Motor neuron (in vitro differentiated cells): ENCODE measurements at regions not wholly inside any gene's neighbourhood (a gene's known extent, or its start where the extent isn't known, plus 50 kb on each side); places are given as distances from the start of the nearest gene placed in this dataset.
"Not testable (repeated sequence)": the region's sequence is repeated elsewhere in the genome, so short reads cannot be mapped to it uniquely, and the experiment has no call there.

Experiments
- ATAC-seq, 8 experiments: fragments of 200-7000 bp; cut with Tn5 transposase; replicated peaks in 6 of 8; 2 replicates each; pipeline ENCODE4 v1.8.0; 2021; ENCODE audit warnings: mild to moderate bottlenecking in 8 of 8, moderate library complexity in 8 of 8
- H3K27ac ChIP-seq, 2 donors: fragments of 250-450 bp; sonication (Bioruptor Pico); 2 replicates each; pipeline ENCODE4 v1.9.0; 2021; ENCODE audit warnings: antibody characterized with exemption in 2 of 2, mild to moderate bottlenecking in 2 of 2, moderate library complexity in 1 of 2
- H3K4me1 ChIP-seq, 2 donors: fragments of 250-450 bp; sonication (Bioruptor Pico); replicated peaks in 1 of 2; 2 replicates each; pipeline ENCODE4 v1.6.1; 2021; ENCODE audit warnings: antibody characterized with exemption in 2 of 2, mild to moderate bottlenecking in 2 of 2, moderate library complexity in 1 of 2
- H3K4me3 ChIP-seq, 5 donors: fragments of 250-450 bp; sonication (Bioruptor Pico); 2 replicates each; pipeline ENCODE4 v1.9.0; 2021; ENCODE audit warnings: antibody characterized with exemption in 5 of 5, mild to moderate bottlenecking in 5 of 5, moderate library complexity in 4 of 5
- WGBS, 10 experiments: fragments of 450-650 bp; shearing (Covaris generic); methylation state at CpG; one replicate each; pipeline ENCODE4 v1.0.0; 2022; 5-methylcytosine and 5-hydroxymethylcytosine counted together
- in situ Hi-C, 9 experiments: fragments of 400-800 bp; cut with MboI; loops; one replicate each; pipeline ENCODE4 v1.15.0; 2021; ENCODE audit warnings: low sequenced_read_pairs in 9 of 9, low pct_unique_long_range_greater_than_20kb in 2 of 9; ENCODE audit not compliant: unreplicated experiment in 9 of 9

GRCh38 chr14:101687756-101688546, 73.6 kb upstream of the PPP2R5C start:
- Histone ChIP-seq H3K4me3 (no peak overlapping the region), H3K4me1 (no peaks in the 10 kb centered on the region), H3K27ac (no peak overlapping the region)
- ATAC-seq, result no peak
- 0 to 100% (median 80%) methylated on average over 1 to 6 of the region's 6 CpGs; no CpG with 5 or more reads in 1 of the 10 experiments for WGBS, 10 experiments
- in situ Hi-C loops, result no loop called here

- no CpG with 5 or more reads among the region's 25 CpGs for WGBS, 10 experiments
- in situ Hi-C loops, result no loop called here
These were observed 72.4 kb upstream of the PPP2R5C start for GRCh38 chr14:101689039-101689501.

DNA sequence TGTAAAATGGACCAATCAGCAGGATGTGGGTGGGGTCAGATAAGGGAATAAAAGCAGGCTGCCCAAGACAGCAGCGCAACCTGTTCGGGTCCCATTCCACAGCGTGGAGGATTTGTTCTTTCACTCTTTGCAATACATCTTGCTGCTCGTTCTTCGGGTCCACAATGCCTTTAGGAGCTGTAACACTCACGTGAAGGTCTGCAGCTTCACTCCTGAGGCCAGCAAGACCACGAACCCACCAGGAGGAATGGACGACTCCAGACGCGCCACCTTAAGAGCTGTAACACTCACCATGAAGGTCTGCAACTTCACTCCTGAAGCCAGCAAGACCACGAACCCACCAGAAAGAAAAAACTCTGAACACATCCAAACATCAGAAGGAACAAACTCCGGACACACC, 71.5 kb upstream of the PPP2R5C start:
- in situ Hi-C loops, ATAC-seq, H3K27ac ChIP-seq, H3K4me3 ChIP-seq, H3K4me1 ChIP-seq: not testable (repeated sequence)
- 40 to 100% (median 79%) methylated on average over 1 to 10 of the region's 12 CpGs; no CpG with 5 or more reads in 2 of the 10 experiments for WGBS, 10 experiments

More at GRCh38 chr14:101689039-101689501, 72.4 kb upstream of the PPP2R5C start:
- H3K4me3 ChIP-seq, result no peak overlapping the region
- H3K27ac ChIP-seq, result no peak overlapping the region
- no peaks in the 10 kb centered on the region for H3K4me1 ChIP-seq
- ATAC-seq, result no peak

DNA sequence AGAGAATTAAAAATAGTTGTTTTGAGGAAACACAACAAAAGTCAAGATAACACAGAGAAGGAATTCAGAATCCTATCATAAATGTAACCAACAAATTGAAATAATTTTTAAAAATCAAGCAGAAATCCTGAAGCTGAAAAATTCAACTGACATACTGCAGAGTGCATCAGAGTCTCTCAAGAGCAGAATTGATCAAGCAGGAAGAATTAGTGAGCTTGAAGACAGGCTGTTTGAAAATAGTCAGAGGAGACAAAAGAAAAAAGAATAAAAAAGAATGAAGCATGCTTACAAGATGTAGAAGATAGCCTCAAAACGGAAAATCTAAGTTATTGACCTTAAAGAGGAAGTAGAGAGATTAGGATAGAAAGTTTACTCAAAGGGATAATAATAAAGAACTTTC, 65.8 kb upstream of the PPP2R5C start:
- 0 to 60% (median 19%) methylated on average over 1 of the region's 1 CpG; no CpG with 5 or more reads in 1 of the 10 experiments for WGBS, 10 experiments
- ATAC-seq, result no peak
- in situ Hi-C loops, result no loop called here
- Histone ChIP-seq H3K27ac (no peak overlapping the region), H3K4me1 (no peaks in the 10 kb centered on the region), H3K4me3 (no peak overlapping the region)

DNA sequence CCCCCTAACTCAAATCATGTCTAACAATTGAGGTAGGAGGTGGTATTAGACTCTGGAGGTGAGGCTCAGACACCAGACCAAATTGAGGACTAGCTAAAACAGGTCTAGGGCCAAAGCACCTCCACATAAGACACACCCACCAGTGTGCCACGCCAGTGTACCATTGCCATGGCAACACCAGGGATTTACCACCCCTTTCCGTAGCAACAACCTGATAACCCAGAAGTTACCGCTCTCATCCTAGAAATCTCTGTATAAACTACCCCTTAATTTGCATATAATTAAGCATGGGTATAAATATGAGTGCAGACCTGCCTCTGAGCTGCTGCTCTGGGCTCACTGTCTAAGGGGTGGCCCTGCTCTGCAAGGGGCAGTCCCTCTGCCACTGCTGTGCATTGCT, 57.4 kb upstream of the PPP2R5C start:
- in situ Hi-C loops, result loop anchor here in 1 of 9 experiments (25.0 kb wide), 1 partner anchor 408 kb away; no protein-coding TSS in a partner anchor
- Histone ChIP-seq H3K27ac (no peak overlapping the region), H3K4me1 (no peaks in the 10 kb centered on the region), H3K4me3 (no peak overlapping the region)
- no peak for ATAC-seq
- 40 to 100% (median 80%) methylated on average over 1 to 3 of the region's 3 CpGs; no CpG with 5 or more reads in 3 of the 10 experiments for WGBS, 10 experiments

GRCh38 chr14:101705733-101706508, 55.6 kb upstream of the PPP2R5C start:
- H3K4me3 ChIP-seq, result no peak overlapping the region
- in situ Hi-C loops, result loop anchor here in 1 of 9 experiments (25.0 kb wide), 1 partner anchor 406 kb away; no protein-coding TSS in a partner anchor

GRCh38 chr14:101706509-101707067, 54.9 kb upstream of the PPP2R5C start:
- in situ Hi-C loops, result loop anchor here in 1 of 9 experiments (25.0 kb wide), 1 partner anchor 406 kb away; no protein-coding TSS in a partner anchor
- WGBS, 10 experiments, result 60 to 100% methylated on average over 1 to 2 of the region's 16 CpGs; no CpG with 5 or more reads in 8 of the 10 experiments
- peak in 1 of 8 experiments; percentile 15 for ATAC-seq
- H3K4me3 ChIP-seq, result no peak overlapping the region
- H3K4me1 ChIP-seq, result peaks cover 3 to 9% of the 10 kb centered on the region in 2 donors
- no peak overlapping the region for H3K27ac ChIP-seq

More at GRCh38 chr14:101705733-101706508, 55.6 kb upstream of the PPP2R5C start:
- Histone ChIP-seq H3K4me1 (peaks cover 0 to 2% of the 10 kb centered on the region in 2 donors), H3K27ac (no peak overlapping the region)
- WGBS, 10 experiments, result 0 to 100% (median 69%) methylated on average over 1 to 8 of the region's 73 CpGs; no CpG with 5 or more reads in 6 of the 10 experiments
- peak; percentile 7 to 89 (median 58) for ATAC-seq

- no peak overlapping the region for H3K4me3 ChIP-seq
- no peak overlapping the region for H3K27ac ChIP-seq
- ATAC-seq, result peak; percentile 9 to 77 (median 46)
- in situ Hi-C loops, result loop anchor here in 1 of 9 experiments (25.0 kb wide), 1 partner anchor 405 kb away; no protein-coding TSS in a partner anchor
- H3K4me1 ChIP-seq, result peaks cover 3 to 9% of the 10 kb centered on the region in 2 donors
- 0 to 40% (median 12%) methylated on average over 1 to 8 of the region's 18 CpGs; no CpG with 5 or more reads in 4 of the 10 experiments for WGBS, 10 experiments
These were observed 54.3 kb upstream of the PPP2R5C start for GRCh38 chr14:101707068-101707842.

DNA sequence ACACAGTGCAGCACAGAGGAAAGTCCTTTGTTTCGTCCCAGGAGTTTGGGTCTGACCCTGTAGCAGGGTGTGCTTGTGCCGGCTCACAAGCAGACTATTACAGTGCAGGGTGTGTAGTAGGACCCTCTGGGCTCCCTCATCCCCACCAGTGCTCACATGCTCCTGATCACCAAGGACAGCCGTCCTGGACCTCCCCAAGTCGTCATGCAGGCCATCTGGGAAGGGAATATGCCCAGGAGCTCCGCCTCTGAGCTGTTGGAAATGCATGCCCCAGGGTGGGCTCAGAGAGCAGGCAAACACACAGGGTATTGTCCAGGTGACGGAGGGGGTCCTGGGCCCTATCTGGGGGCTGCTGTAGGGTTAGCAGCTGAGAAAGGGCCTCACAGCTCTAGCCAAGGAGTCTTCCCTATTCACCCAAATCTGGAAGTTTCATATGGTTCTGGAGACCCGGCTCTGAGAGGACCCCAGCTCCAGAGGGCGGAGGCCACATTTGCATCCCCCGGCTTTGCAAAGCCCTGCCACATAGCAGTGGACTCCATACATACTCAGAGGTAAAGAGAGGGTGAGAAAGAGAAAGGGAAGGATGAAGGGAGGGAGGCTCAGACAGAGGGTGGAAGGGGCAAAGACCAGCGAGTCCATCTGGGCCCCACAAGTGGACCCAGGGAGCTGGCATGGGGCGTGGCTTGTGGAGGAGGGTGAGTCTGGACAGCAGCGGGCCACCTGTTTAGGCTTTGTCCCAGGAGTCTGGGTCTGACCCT, 53.5 kb upstream of the PPP2R5C start:
- peak in 2 of 8 experiments; percentile 5 to 8 for ATAC-seq
- 26 to 100% (median 77%) methylated on average over 1 to 9 of the region's 12 CpGs; no CpG with 5 or more reads in 2 of the 10 experiments for WGBS, 10 experiments
- in situ Hi-C loops, result loop anchor here in 1 of 9 experiments (25.0 kb wide), 1 partner anchor 404 kb away; no protein-coding TSS in a partner anchor

DNA sequence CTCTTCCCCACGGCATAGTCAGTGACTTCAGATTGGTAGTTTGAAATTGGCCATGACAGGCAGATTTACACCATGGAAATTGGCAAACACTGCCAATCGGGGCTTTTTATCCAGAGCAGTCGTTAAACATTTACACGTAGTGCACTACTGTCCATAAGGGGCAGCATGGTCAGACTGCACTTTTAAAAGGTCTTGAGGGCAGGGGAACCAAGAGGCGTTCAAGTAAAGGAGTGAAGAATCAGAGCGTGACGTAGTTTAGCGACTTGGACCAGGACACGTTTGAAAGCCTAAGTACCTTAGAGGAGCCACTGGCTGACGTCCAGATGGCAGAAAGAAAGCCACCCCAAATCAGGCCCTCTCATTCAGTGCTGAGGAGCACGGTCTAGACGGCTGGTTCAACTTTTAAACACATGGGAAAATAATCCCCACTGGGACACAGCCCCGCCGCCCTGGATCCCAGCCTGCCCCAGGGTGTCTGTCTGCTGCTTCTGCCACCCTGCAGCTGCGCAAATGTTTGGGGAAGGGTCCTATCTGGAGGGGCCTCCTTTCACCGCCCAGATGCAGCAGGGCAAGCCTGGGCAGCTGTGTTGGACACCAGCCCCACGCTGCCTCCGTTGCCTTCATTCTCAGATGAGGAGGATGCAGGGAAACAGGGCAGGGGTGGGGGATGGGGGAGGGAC, 52.5 kb upstream of the PPP2R5C start:
- H3K4me1 ChIP-seq, result peaks cover 3 to 9% of the 10 kb centered on the region in 2 donors
- 72 to 90% (median 81%) methylated on average over 1 to 11 of the region's 18 CpGs; no CpG with 5 or more reads in 3 of the 10 experiments for WGBS, 10 experiments
- no peak for ATAC-seq
- no peak overlapping the region for H3K4me3 ChIP-seq
- H3K27ac ChIP-seq, result no peak overlapping the region
- in situ Hi-C loops, result loop anchor here in 1 of 9 experiments (25.0 kb wide), 1 partner anchor 403 kb away; no protein-coding TSS in a partner anchor

More for the DNA sequence above, 53.5 kb upstream of the PPP2R5C start:
- H3K4me3 ChIP-seq, result no peak overlapping the region
- no peak overlapping the region for H3K27ac ChIP-seq
- H3K4me1 ChIP-seq, result peaks cover 3 to 9% of the 10 kb centered on the region in 2 donors

DNA sequence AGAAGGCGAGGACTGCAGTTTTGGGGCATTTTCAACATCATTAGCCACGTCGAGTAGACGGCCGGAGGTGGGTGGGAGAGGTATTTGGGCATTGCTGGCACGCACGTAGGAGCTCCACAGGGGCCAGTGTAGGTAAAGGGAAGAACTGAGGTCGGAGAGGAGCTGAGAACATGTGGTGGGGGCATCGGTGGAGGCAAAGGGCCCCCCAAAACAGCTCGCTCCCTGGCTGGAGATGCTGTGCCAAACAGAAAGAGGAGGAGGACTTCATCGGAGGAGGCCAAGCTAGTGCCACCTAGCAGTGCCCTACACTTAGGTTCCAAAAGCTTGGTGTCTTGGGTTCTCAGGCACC, 52.0 kb upstream of the PPP2R5C start:
- in situ Hi-C loops, result loop anchor here in 1 of 9 experiments (25.0 kb wide), 1 partner anchor 403 kb away; no protein-coding TSS in a partner anchor
- Histone ChIP-seq H3K27ac (no peak overlapping the region), H3K4me1 (peaks cover 3 to 9% of the 10 kb centered on the region in 2 donors), H3K4me3 (no peak overlapping the region)
- 80 to 93% (median 88%) methylated on average over 1 to 8 of the region's 11 CpGs; no CpG with 5 or more reads in 7 of the 10 experiments for WGBS, 10 experiments
- ATAC-seq, result no peak
